ENCODE measurements at regions not wholly inside any gene's neighbourhood (a gene's known extent, or its start where the extent isn't known, plus 50 kb on each side); places are given as distances from the start of the nearest gene placed in this dataset.

- SMC1A ChIA-PET (ENCODE audit: uncharacterized antibody, unreplicated experiment), result interaction anchor here (1.0 kb wide), 1 partner anchor 9 kb away, joined by 3 read pairs; no protein-coding TSS in a partner anchor
- H3K79me2 ChIP-seq (ENCODE audit: control insufficient read depth, insufficient read depth, low read length), result no peaks in the 10 kb centered on the region
- H4K20me1 ChIP-seq (ENCODE audit: control insufficient read depth, insufficient read depth), result no peaks in the 10 kb centered on the region
- POLR2A ChIA-PET, result no interaction called here
- H3K36me3 ChIP-seq (ENCODE audit: control insufficient read depth in 2 of 2, insufficient read depth in 2 of 2, low read length in 1 of 2), result no peaks in the 10 kb centered on the region
- in situ Hi-C loops (cut with MboI), result no loop called here
- no peak overlapping the region for H2AFZ ChIP-seq (ENCODE audit: control insufficient read depth, low read depth, low read length)
- no peak for TF ChIP-seq STAT1 (conservative IDR thresholded peaks at IDR 0.05)
- no peak for TF ChIP-seq BCLAF1 (IDR thresholded peaks at IDR 0.05)
- no peak for TF ChIP-seq MAX (IDR thresholded peaks at IDR 0.05; ENCODE audit: low read depth, low read length)
- no peak for TF ChIP-seq E4F1 (IDR thresholded peaks at IDR 0.05; ENCODE audit: borderline replicate concordance, partially characterized antibody)
- no peak for TF ChIP-seq ZBED1 (IDR thresholded peaks at IDR 0.05; ENCODE audit: borderline replicate concordance)
- no peak for TF ChIP-seq TARDBP (IDR thresholded peaks at IDR 0.05; ENCODE audit: borderline replicate concordance)
- no peak for TF ChIP-seq SIN3A (IDR thresholded peaks at IDR 0.05; ENCODE audit: low read depth, low read length)
- TF ChIP-seq RBBP5 (conservative IDR thresholded peaks at IDR 0.05), result no peak
- TF ChIP-seq NFIC (IDR thresholded peaks at IDR 0.05; ENCODE audit: low read depth, low read length), result no peak
- H3K27ac ChIP-seq (ENCODE audit: control insufficient read depth, insufficient read depth), result no peak overlapping the region
- no peak overlapping the region for H3K4me3 ChIP-seq
- 17% methylated on average over 2 of the region's 2 CpGs for WGBS (ENCODE audit: insufficient coverage, insufficient replicate concordance, low lambda C conversion rate, missing lambda C conversion rate)
- CTCF ChIA-PET, result no interaction called here
- intact Hi-C loops (cut with micrococcal nuclease; ENCODE audit: unreplicated experiment), result no loop called here
- ATAC-seq (no peak), FAIRE-seq (no peak), DNase-seq (ENCODE audit: low read depth, low spot score) (no peak)
- RAD21 ChIA-PET (ENCODE audit: unreplicated experiment), result no interaction called here
- H3K4me2 ChIP-seq (ENCODE audit: control insufficient read depth, insufficient read depth), result no peak overlapping the region
- BruUV-seq (replicated peaks), result no TSS peak
- no peaks in the 10 kb centered on the region for H3K4me1 ChIP-seq (ENCODE audit: control insufficient read depth, insufficient read depth, low read length)
- H3K27me3 ChIP-seq (replicated peaks in 1 of 2; ENCODE audit: control insufficient read depth in 2 of 2, insufficient read depth in 2 of 2, low read length in 1 of 2), result no peaks in the 10 kb centered on the region
- H3K9ac ChIP-seq (ENCODE audit: control insufficient read depth, insufficient read depth, low read length), result no peak overlapping the region
- no peaks in the 10 kb centered on the region for H3K9me3 ChIP-seq (replicated peaks; ENCODE audit: control insufficient read depth, insufficient read depth, low read length)
These were observed 458.3 kb upstream of the TENM3 start for GRCh38 chr4:181784881-181785280.

Data from GM12878 (cell line).